Left cardiac atrium (tissue), 4 donors: ENCODE measurements at regions not wholly inside any gene's neighbourhood (a gene's known extent, or its start where the extent isn't known, plus 50 kb on each side); places are given as distances from the start of the nearest gene placed in this dataset.

Source experiments
- ATAC-seq, 2 donors: fragments of 200-7000 bp; cut with Tn5 transposase; one replicate each; pipeline ENCODE4 v1.9.1; 2020; ENCODE audit warnings: mild to moderate bottlenecking in 2 of 2, moderate library complexity in 2 of 2
- DNase-seq: peaks from one replicate; pipeline ENCODE4 v3.0.0-alpha.2; 2020
- intact Hi-C, 2 donors: fragments of 100-400 bp; cut with DNase I; formaldehyde crosslinking; loops; one replicate each; pipeline versions ENCODE4 v1.14.1 to v1.15.1; 2022 to 2023
- donor health status: DM: no; HTN: yes; CAD: no.
- donor health status: DM: no; HTN: yes; CAD: no; lungs with severe emphysema.
- donor health status: DM: yes; HTN: yes; CAD: no.
- donor health status: Dilated cardiomyopathy.

- ATAC-seq = no peak
- intact Hi-C loops = no loop called here
- no peak for DNase-seq
These were observed 149.3 kb upstream of the WNT4 start for GRCh38 chr1:22292011-22292788.

- intact Hi-C loops = no loop called here
These were observed 152.5 kb upstream of the WNT4 start for GRCh38 chr1:22295396-22295795.

DNA sequence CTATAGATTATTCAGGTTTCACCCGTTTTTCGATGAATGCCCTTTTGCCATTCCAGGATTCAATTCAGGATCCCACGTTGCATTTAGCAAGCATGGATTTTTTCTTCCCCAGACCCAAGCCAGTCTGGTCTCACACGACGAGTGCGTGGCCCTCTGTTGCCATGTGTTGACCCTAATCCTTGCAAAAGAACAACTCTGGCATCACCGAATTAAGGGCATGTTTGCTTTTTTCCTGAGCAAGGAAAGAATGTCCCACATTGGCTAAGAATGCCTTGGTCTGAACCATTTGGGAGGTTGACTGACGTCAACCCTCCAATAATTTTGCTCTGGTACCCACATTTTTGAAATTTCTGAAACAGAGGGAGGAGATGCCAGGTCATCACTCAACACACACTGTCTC is 153.0 kb upstream of the WNT4 start:
- intact Hi-C loops = no loop called here
- no peak for DNase-seq
- ATAC-seq = no peak

More at GRCh38 chr1:22295396-22295795, 152.5 kb upstream of the WNT4 start:
- DNase-seq (no peak), ATAC-seq (no peak)

DNA sequence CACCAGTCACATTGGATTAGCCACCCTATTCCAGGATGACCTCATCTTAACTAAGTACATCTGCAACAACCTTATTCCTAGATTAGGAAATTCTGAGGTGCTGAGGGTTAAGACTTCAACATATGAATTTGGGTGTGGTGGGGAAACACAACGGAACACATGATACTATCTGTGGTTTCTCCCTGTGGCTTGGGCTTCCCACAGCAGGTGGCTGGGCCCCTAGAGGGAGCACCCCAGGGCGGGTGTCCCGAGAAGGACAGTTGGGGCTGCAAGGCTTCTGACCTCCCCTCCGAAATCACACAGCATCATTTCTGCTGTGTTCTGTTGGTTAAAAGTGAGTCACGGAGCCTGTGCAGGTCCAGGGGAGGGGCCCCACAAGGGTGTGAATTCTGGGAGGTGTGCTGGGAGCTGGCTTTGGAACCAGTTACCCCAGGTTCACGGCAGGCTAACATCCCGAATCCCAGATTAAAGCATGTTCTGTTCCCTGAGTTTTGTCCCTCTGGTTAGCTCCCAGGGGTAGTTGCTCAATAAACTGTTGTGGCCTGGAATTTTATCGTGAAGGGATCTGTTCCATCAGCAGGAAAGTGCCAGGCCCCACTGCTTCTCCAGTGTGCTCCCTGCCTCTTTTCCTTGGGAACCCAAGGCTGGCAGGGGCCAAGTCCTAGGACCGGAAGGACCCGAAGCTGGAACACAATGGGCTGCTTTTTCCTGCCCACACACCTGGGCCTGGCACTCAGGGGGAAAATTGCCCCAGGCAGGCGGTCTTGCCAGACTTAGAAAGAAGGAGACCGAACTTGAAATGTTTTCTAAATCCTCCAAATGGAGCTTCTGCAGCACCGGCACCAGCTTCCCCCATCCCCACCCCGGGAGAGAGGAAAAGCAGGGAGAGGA is 154.0 kb upstream of the WNT4 start:
- ATAC-seq = no peak
- intact Hi-C loops = no loop called here

DNA sequence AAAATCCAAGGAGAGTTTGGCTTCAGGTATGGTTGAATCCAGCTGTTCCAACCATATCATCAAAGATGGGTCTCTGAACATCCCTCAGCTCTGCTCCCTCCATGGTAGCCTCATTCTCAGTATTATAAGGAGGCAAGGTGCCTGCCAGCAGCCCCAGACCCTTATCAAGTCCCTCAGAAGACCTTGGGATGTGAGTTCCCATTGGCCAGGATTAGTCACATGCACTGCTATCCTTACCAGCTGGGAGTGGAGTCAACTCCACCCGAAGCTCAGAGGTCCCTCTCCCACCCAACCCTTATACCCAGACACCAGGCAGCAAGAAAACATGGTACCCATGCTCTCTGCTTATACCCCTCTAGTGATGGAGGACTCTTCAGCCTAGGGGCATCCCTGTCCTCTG is 153.7 kb upstream of the ZBTB40 start:
- DNase-seq (no peak), ATAC-seq (no peak)
- intact Hi-C loops = no loop called here

More for the DNA sequence above, 154.0 kb upstream of the WNT4 start:
- DNase-seq = no peak

GRCh38 chr1:22303816-22304215 is 147.8 kb upstream of the ZBTB40 start:
- ATAC-seq = no peak
- no peak for DNase-seq
- intact Hi-C loops = no loop called here

- ATAC-seq (no peak), DNase-seq (no peak)
- intact Hi-C loops = no loop called here
These were observed 142.1 kb upstream of the ZBTB40 start for GRCh38 chr1:22309572-22309971.

- DNase-seq (no peak), ATAC-seq (no peak)
- intact Hi-C loops = no loop called here
These were observed 140.2 kb upstream of the ZBTB40 start for GRCh38 chr1:22311461-22311860.

- no peak for ATAC-seq
These were observed 138.3 kb upstream of the ZBTB40 start for GRCh38 chr1:22313321-22313720.

DNA sequence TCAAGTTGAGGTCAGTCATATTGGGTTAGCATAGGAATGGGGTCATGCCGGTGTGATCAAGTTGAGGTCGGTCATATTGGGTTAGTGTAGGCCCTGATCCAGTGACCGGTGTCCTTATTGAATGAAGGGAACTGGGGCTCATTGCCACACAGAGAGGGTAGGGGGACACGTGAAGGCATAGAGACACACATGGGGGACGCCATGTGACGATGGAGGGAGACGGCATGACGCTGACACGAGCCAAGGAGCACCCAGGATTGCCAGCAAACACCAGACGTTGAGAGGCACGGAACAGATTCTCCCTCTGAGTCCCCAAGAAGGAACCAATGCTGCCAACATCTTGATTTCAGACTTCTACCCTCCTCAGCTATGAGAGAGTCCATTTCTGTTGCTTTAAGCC is 136.9 kb upstream of the ZBTB40 start:
- intact Hi-C loops = no loop called here
- DNase-seq (no peak), ATAC-seq (no peak)

More at GRCh38 chr1:22313321-22313720, 138.3 kb upstream of the ZBTB40 start:
- intact Hi-C loops = no loop called here
- no peak for DNase-seq

- no peak for DNase-seq
- ATAC-seq = no peak
- intact Hi-C loops = no loop called here
These were observed 136.2 kb upstream of the ZBTB40 start for GRCh38 chr1:22315315-22316078.

GRCh38 chr1:22317231-22317919 is 134.3 kb upstream of the ZBTB40 start:
- intact Hi-C loops = no loop called here
- DNase-seq (no peak), ATAC-seq (no peak)

GRCh38 chr1:22317920-22318243 is 133.8 kb upstream of the ZBTB40 start:
- ATAC-seq (no peak), DNase-seq (no peak)
- intact Hi-C loops = no loop called here

DNA sequence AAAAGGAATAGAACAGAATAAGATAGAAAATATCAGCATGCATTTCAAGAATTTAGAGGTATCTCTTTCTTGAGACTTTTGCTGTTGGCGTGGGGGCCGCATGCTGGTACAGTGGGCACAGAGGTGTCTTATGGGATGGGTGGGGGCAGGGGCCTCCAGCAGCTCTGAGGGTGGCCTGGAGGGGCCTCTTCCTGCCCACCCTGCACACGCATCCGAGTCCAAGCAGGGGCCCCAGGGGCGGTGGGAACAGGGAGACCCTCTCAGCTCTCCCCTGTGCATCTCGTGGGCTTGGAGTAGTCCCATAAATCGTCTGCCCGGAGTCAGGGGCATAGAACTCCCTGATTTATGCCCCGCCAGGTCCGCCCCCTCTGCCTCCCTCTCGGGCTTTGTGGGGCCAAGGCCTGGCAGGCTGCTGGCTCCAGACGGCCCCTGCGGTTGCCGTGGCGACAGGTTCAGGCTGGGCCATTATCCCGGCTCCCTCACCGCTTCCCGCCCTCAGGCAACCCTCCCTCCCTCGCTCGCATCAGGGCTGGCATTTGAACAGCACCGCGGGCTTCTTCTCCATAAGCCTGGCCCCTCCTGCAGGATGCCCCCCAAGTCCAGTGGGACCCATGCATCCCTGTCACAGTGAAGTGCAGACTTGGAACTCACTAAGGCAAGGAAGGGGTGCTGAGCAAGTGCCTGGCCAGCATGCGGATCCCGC is 133.2 kb upstream of the ZBTB40 start:
- no peak for ATAC-seq
- DNase-seq = no peak
- intact Hi-C loops = no loop called here

- intact Hi-C loops = no loop called here
- no peak for ATAC-seq
- no peak for DNase-seq
These were observed 132.0 kb upstream of the ZBTB40 start for GRCh38 chr1:22319608-22320007.

GRCh38 chr1:22320587-22321344 is 130.9 kb upstream of the ZBTB40 start:
- ATAC-seq (no peak), DNase-seq (no peak)
- intact Hi-C loops = no loop called here

GRCh38 chr1:22321917-22322316 is 129.7 kb upstream of the ZBTB40 start:
- no peak for ATAC-seq

More at GRCh38 chr1:22321917-22322316, 129.7 kb upstream of the ZBTB40 start:
- intact Hi-C loops = no loop called here
- DNase-seq = no peak
